ENCODE measurements at regions not wholly inside any gene's neighbourhood (a gene's known extent, or its start where the extent isn't known, plus 50 kb on each side); places are given as distances from the start of the nearest gene placed in this dataset.

DNA sequence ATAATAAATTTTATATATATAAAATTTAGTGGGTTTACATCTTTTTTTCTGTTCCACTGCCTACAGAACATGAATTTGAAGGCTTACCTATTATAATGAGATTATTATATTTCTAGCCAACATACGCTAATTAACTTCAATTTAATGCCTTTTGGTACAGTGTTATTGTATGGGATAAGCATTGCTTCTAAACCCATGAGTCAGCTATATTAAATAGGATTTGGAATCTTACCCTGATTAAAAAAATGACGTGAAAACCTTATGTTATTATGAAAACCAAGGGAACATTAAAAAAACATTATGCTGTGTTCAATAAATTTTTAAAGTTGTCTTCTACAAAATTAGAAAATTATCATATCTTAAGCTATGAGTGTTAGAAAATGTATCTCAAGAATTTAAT is 334.0 kb upstream of the RGS17 start:
- TF ChIP-seq, protein P1, sequence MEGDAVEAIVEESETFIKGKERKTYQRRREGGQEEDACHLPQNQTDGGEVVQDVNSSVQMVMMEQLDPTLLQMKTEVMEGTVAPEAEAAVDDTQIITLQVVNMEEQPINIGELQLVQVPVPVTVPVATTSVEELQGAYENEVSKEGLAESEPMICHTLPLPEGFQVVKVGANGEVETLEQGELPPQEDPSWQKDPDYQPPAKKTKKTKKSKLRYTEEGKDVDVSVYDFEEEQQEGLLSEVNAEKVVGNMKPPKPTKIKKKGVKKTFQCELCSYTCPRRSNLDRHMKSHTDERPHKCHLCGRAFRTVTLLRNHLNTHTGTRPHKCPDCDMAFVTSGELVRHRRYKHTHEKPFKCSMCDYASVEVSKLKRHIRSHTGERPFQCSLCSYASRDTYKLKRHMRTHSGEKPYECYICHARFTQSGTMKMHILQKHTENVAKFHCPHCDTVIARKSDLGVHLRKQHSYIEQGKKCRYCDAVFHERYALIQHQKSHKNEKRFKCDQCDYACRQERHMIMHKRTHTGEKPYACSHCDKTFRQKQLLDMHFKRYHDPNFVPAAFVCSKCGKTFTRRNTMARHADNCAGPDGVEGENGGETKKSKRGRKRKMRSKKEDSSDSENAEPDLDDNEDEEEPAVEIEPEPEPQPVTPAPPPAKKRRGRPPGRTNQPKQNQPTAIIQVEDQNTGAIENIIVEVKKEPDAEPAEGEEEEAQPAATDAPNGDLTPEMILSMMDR (IDR thresholded peaks at IDR 0.05; ENCODE audit: insufficient read depth, low read depth, low read length): no peak
- TF ChIP-seq EZH2 (IDR thresholded peaks at IDR 0.05; ENCODE audit: insufficient read depth, low read length): no peak
